ENCODE measurements at regions not wholly inside any gene's neighbourhood (a gene's known extent, or its start where the extent isn't known, plus 50 kb on each side); places are given as distances from the start of the nearest gene placed in this dataset.
A peak's percentile ranks its signal among the peaks of the same experiment; 100 is the strongest.

GRCh38 chr6:140319209-140319608 lies 944.8 kb upstream of the CITED2 start:
- TF ChIP-seq CTCF (IDR thresholded peaks at IDR 0.05; ENCODE audit: insufficient read depth, low read depth, low read length, missing control alignments) = no peak
- DNase-seq (ENCODE audit: low read depth) = peak; percentile 45
- H3K4me3 ChIP-seq (ENCODE audit: low read depth, low read length) = peak overlapping the region; percentile 23

- H3K4me3 ChIP-seq (ENCODE audit: low read depth, low read length) = no peak overlapping the region
- DNase-seq (ENCODE audit: low read depth) = no peak
- no peak for TF ChIP-seq CTCF (IDR thresholded peaks at IDR 0.05; ENCODE audit: insufficient read depth, low read depth, low read length, missing control alignments)
Observed at GRCh38 chr6:140318408-140318807, 944.0 kb upstream of the CITED2 start.

- H3K4me3 ChIP-seq (ENCODE audit: low read depth, low read length) = no peak overlapping the region
- no peak for TF ChIP-seq CTCF (IDR thresholded peaks at IDR 0.05; ENCODE audit: insufficient read depth, low read depth, low read length, missing control alignments)
- DNase-seq (ENCODE audit: low read depth) = no peak
Observed at GRCh38 chr6:140317950-140318349, 943.5 kb upstream of the CITED2 start.

- TF ChIP-seq CTCF (IDR thresholded peaks at IDR 0.05; ENCODE audit: insufficient read depth, low read depth, low read length, missing control alignments) = no peak
- DNase-seq (ENCODE audit: low read depth) = no peak
- no peak overlapping the region for H3K4me3 ChIP-seq (ENCODE audit: low read depth, low read length)
Observed at GRCh38 chr6:140316966-140317365, 942.5 kb upstream of the CITED2 start.

- no peak for DNase-seq (ENCODE audit: low read depth)
- TF ChIP-seq CTCF (IDR thresholded peaks at IDR 0.05; ENCODE audit: insufficient read depth, low read depth, low read length, missing control alignments) = no peak
- H3K4me3 ChIP-seq (ENCODE audit: low read depth, low read length) = no peak overlapping the region
Observed at GRCh38 chr6:140314682-140315081, 940.2 kb upstream of the CITED2 start.

GRCh38 chr6:140311146-140311545 lies 936.7 kb upstream of the CITED2 start:
- no peak overlapping the region for H3K4me3 ChIP-seq (ENCODE audit: low read depth, low read length)
- DNase-seq (ENCODE audit: low read depth) = no peak
- no peak for TF ChIP-seq CTCF (IDR thresholded peaks at IDR 0.05; ENCODE audit: insufficient read depth, low read depth, low read length, missing control alignments)

- no peak for TF ChIP-seq CTCF (IDR thresholded peaks at IDR 0.05; ENCODE audit: insufficient read depth, low read depth, low read length, missing control alignments)
- no peak for DNase-seq (ENCODE audit: low read depth)
- H3K4me3 ChIP-seq (ENCODE audit: low read depth, low read length) = no peak overlapping the region
Observed at GRCh38 chr6:140303218-140303949, 928.9 kb upstream of the CITED2 start.

Data from GM12865 (cell line).